Upper lobe of left lung (tissue), 4 donors: ENCODE measurements at regions not wholly inside any gene's neighbourhood (a gene's known extent, or its start where the extent isn't known, plus 50 kb on each side); places are given as distances from the start of the nearest gene placed in this dataset.

Experiments
- CTCF ChIP-seq, 6 experiments: fragments of 450-650 bp in 4 of 6; fragments of 200-600 bp in 2 of 6; sonication (generic) in 2 of 6; IDR thresholded peaks; one replicate each; pipeline ENCODE4 v1.5.1; 2016 to 2019; ENCODE audit warnings: antibody characterized with exemption in 6 of 6
- POLR2AphosphoS5 ChIP-seq, 2 donors: sonication (generic); formaldehyde crosslinking; IDR thresholded peaks; one replicate each; pipeline ENCODE4 v1.5.1; 2017; ENCODE audit warnings: antibody characterized with exemption in 2 of 2

- TF ChIP-seq CTCF (IDR thresholded peaks at IDR 0.05) (no peak), POLR2AphosphoS5 (IDR thresholded peaks at IDR 0.05) (no peak)
These were observed 211.6 kb downstream of the ALDH8A1 start for GRCh38 chr6:134738211-134738885.
